AG10803 (cell line): ENCODE measurements at regions not wholly inside any gene's neighbourhood (a gene's known extent, or its start where the extent isn't known, plus 50 kb on each side); places are given as distances from the start of the nearest gene placed in this dataset.

Source experiments
- DNase-seq: peaks from one replicate; pipeline ENCODE4 v3.0.0; 2010; ENCODE audit warnings: low read depth
- H3K4me3 ChIP-seq: 2 replicates; pipeline ENCODE4 v1.5.1; 2011; ENCODE audit warnings: mild to moderate bottlenecking, low read length, control low read depth
- TF ChIP-seq, protein P1 (sequence below): conservative IDR thresholded peaks from 2 replicates; pipeline ENCODE4 v1.5.1; 2011; ENCODE audit warnings: mild to moderate bottlenecking, low read length, control low read depth, inconsistent platforms

- DNase-seq: peak; percentile 41
Observed at GRCh38 chr3:161560008-161560637, 63.5 kb downstream of the OTOL1 start.

DNA sequence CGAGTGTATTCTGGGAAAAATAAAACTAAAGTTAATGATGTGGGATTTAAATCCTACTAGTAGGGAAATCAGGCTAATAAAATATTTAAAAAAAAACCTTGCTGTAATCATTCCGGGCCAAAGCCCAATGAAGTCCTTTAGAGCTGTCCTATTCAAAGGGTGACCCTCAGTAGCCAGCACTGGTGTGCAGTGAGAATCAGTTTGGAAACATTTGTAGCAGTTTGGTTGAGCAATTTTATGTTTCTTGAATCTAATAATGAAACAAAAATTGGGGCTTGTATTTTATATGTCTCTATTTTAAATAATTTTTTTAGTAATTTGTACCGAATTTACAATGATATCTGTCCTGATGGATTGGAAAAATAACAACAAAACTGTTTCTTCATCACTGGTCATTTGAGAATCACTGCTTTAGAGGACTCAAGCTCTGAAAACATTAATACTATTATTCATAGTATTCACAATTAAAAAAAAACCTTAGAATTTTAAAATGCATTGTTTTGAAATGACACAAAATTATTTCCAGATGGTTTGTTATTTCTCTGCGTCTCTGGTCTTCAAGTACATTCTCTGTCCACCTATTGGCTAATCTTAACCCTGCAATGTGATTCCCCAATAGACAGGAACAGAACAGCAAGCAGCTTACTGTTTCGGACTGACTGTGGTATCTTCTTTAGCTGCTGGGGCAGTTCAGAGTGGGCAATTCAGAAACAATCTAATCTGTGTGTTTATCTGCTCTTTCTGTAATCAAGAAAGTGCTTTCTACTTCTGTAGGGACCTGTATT is 71.2 kb downstream of the OTOL1 start:
- peak; percentile 72 for DNase-seq
- no peak overlapping the region for H3K4me3 ChIP-seq

More at GRCh38 chr3:161560008-161560637, 63.5 kb downstream of the OTOL1 start:
- TF ChIP-seq, protein P1, sequence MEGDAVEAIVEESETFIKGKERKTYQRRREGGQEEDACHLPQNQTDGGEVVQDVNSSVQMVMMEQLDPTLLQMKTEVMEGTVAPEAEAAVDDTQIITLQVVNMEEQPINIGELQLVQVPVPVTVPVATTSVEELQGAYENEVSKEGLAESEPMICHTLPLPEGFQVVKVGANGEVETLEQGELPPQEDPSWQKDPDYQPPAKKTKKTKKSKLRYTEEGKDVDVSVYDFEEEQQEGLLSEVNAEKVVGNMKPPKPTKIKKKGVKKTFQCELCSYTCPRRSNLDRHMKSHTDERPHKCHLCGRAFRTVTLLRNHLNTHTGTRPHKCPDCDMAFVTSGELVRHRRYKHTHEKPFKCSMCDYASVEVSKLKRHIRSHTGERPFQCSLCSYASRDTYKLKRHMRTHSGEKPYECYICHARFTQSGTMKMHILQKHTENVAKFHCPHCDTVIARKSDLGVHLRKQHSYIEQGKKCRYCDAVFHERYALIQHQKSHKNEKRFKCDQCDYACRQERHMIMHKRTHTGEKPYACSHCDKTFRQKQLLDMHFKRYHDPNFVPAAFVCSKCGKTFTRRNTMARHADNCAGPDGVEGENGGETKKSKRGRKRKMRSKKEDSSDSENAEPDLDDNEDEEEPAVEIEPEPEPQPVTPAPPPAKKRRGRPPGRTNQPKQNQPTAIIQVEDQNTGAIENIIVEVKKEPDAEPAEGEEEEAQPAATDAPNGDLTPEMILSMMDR: peak; percentile 71
- H3K4me3 ChIP-seq: no peak overlapping the region

GRCh38 chr3:161568671-161569070 is 72.1 kb downstream of the OTOL1 start:
- DNase-seq: no peak
- H3K4me3 ChIP-seq: no peak overlapping the region
- TF ChIP-seq, protein P1: no peak

More for the DNA sequence above, 71.2 kb downstream of the OTOL1 start:
- TF ChIP-seq, protein P1: no peak; the same call in 1 of the 2 replicates

- TF ChIP-seq, protein P1: no peak
- DNase-seq: no peak
- no peak overlapping the region for H3K4me3 ChIP-seq
Observed at GRCh38 chr3:161571951-161572350, 75.3 kb downstream of the OTOL1 start.

DNA sequence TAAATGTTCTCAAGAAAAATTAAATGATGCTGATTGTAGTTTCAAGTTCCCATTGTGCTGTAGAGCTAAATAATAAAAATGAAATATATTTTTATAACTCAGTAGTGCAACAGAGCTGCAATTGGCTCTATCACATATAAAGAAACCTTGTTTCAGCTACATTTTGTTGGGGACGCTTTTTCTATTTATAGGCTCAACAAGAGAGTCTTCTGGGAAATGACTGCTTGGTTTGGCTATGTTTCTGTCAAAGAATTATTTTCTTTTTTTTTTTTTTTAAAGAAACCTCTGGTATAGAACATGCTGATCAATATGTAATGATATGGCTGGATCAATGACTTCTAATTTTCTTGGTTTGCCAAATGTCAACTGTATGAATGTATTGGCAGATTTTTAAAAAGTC is 76.5 kb downstream of the OTOL1 start:
- no peak overlapping the region for H3K4me3 ChIP-seq
- TF ChIP-seq, protein P1: no peak
- no peak for DNase-seq

DNA sequence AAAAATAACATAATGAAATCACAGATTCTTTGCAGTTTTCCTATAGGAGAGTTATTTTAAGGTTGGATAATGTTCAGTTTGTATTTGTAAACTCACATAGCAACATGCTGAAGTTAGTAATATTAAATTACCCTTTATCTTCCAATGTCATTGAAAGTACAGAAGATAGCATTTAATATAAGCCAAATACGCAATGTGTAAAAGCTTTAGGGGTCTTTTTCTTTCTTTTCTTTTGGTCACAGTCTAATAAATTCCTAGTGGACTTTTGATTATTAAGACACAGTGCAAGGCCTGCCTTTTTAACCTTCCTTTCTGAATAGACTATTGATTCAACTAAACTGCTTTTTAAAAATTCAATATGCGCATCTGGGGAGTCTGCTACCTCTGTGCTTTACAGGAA is 79.3 kb downstream of the OTOL1 start:
- no peak overlapping the region for H3K4me3 ChIP-seq
- DNase-seq: no peak
- TF ChIP-seq, protein P1: no peak

DNA sequence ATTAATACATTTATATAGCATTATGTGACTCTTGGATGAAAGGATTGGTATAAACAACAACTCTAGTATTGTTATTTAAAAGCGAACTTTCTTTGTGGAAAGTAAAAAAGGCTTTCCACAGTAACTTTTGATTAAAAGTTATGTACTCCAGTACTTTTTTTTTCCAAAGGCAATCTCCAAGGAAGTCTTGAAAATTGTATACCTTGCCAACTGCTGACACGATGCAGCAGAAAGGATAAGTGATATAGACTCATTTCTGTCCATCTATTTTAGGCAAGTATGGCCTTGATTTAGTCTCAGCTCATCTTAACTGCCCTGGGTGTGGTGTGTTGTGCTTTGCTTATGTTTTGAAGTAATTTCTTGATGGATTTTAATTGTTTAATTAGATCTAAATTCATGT is 79.7 kb downstream of the OTOL1 start:
- H3K4me3 ChIP-seq: no peak overlapping the region
- no peak for DNase-seq
- TF ChIP-seq, protein P1: no peak
